HL-60 (cell line): ENCODE measurements at regions not wholly inside any gene's neighbourhood (a gene's known extent, or its start where the extent isn't known, plus 50 kb on each side); places are given as distances from the start of the nearest gene placed in this dataset.

Source experiments
- POLR2AphosphoS5 ChIP-seq: IDR thresholded peaks from 2 replicates; pipeline ENCODE4 v1.6.1; 2012; ENCODE audit warnings: low read depth
- TF ChIP-seq, protein P1 (sequence below): IDR thresholded peaks from one replicate; pipeline ENCODE4 v1.5.1; 2011; ENCODE audit warnings: low read length, control low read depth, inconsistent platforms; ENCODE audit not compliant: insufficient read depth
- TF ChIP-seq, protein P2 (sequence below): IDR thresholded peaks from 2 replicates; pipeline ENCODE4 v1.6.1; 2012; ENCODE audit warnings: low read depth; ENCODE audit not compliant: insufficient replicate concordance

DNA sequence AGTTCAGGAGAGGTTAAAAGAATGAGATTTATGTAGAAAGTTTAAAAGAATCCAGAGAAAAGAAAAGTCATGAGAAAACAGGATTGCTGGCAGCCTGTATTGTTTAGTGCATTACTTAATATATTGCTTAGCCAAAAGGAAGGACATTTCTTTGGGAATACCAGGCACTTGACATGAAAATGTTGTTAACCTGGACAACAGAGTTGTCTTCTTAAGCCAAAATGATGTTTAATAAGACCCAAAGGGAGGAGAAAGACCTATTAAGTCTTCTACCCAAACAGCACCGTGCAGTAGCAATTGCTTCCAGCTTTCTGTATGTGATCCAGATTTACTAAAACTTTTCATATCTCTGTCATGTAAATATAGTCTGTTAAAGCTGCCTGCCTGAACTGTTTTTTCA is 74.0 kb upstream of the PRLR start:
- TF ChIP-seq, protein P1, sequence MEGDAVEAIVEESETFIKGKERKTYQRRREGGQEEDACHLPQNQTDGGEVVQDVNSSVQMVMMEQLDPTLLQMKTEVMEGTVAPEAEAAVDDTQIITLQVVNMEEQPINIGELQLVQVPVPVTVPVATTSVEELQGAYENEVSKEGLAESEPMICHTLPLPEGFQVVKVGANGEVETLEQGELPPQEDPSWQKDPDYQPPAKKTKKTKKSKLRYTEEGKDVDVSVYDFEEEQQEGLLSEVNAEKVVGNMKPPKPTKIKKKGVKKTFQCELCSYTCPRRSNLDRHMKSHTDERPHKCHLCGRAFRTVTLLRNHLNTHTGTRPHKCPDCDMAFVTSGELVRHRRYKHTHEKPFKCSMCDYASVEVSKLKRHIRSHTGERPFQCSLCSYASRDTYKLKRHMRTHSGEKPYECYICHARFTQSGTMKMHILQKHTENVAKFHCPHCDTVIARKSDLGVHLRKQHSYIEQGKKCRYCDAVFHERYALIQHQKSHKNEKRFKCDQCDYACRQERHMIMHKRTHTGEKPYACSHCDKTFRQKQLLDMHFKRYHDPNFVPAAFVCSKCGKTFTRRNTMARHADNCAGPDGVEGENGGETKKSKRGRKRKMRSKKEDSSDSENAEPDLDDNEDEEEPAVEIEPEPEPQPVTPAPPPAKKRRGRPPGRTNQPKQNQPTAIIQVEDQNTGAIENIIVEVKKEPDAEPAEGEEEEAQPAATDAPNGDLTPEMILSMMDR = no peak
- no peak for TF ChIP-seq POLR2AphosphoS5
- TF ChIP-seq, protein P2, sequence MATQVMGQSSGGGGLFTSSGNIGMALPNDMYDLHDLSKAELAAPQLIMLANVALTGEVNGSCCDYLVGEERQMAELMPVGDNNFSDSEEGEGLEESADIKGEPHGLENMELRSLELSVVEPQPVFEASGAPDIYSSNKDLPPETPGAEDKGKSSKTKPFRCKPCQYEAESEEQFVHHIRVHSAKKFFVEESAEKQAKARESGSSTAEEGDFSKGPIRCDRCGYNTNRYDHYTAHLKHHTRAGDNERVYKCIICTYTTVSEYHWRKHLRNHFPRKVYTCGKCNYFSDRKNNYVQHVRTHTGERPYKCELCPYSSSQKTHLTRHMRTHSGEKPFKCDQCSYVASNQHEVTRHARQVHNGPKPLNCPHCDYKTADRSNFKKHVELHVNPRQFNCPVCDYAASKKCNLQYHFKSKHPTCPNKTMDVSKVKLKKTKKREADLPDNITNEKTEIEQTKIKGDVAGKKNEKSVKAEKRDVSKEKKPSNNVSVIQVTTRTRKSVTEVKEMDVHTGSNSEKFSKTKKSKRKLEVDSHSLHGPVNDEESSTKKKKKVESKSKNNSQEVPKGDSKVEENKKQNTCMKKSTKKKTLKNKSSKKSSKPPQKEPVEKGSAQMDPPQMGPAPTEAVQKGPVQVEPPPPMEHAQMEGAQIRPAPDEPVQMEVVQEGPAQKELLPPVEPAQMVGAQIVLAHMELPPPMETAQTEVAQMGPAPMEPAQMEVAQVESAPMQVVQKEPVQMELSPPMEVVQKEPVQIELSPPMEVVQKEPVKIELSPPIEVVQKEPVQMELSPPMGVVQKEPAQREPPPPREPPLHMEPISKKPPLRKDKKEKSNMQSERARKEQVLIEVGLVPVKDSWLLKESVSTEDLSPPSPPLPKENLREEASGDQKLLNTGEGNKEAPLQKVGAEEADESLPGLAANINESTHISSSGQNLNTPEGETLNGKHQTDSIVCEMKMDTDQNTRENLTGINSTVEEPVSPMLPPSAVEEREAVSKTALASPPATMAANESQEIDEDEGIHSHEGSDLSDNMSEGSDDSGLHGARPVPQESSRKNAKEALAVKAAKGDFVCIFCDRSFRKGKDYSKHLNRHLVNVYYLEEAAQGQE = no peak
